Transverse colon (tissue), 4 donors: ENCODE measurements at regions not wholly inside any gene's neighbourhood (a gene's known extent, or its start where the extent isn't known, plus 50 kb on each side); places are given as distances from the start of the nearest gene placed in this dataset.

Experiments used
- CTCF ChIP-seq, 5 experiments: fragments of 200-600 bp in 3 of 5; fragments of 450-650 bp in 2 of 5; sonication (generic) in 3 of 5; IDR thresholded peaks; 1 replicate in 2 of 5; 2 replicates in 3 of 5; pipeline ENCODE4 v1.5.1; 2016 to 2017; ENCODE audit warnings: antibody characterized with exemption in 5 of 5, inconsistent platforms in 3 of 5, mild to moderate bottlenecking in 2 of 5, moderate library complexity in 1 of 5
- EP300 ChIP-seq: sonication (generic); formaldehyde crosslinking; IDR thresholded peaks from one replicate; pipeline ENCODE4 v1.6.1; 2017; ENCODE audit warnings: antibody characterized with exemption, low read depth
- POLR2A ChIP-seq: fragments of 450-650 bp; IDR thresholded peaks from one replicate; pipeline ENCODE4 v1.6.1; 2016; ENCODE audit warnings: antibody characterized with exemption, mild to moderate bottlenecking, moderate library complexity
- POLR2AphosphoS5 ChIP-seq, 3 donors: sonication (generic); formaldehyde crosslinking; IDR thresholded peaks; one replicate each; pipeline ENCODE4 v1.6.1; 2016; ENCODE audit warnings: antibody characterized with exemption in 3 of 3

DNA sequence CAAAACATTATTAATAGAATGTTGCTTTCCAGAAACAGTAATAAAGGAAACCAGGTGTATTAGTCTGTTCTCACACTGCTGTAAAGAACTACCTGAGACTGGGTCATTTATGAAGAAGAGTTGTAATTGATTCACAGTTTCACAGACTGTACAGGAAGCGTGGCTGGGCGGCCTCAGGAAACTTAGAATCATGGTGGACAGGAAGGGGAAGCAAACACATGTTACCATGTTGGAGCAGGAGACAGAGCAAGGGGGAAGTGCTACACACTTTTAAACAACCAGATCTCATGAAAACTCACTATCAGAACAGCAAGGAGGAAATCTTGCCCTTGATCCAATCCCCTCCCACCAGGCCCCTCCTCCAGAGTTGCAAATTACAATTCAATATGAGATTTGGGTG, 815.8 kb downstream of the TRIML1 start:
- TF ChIP-seq CTCF (IDR thresholded peaks at IDR 0.05) (no peak), POLR2AphosphoS5 (IDR thresholded peaks at IDR 0.05) (no peak), POLR2A (no peak), EP300 (no peak)
